ENCODE measurements at regions not wholly inside any gene's neighbourhood (a gene's known extent, or its start where the extent isn't known, plus 50 kb on each side); places are given as distances from the start of the nearest gene placed in this dataset.

DNA sequence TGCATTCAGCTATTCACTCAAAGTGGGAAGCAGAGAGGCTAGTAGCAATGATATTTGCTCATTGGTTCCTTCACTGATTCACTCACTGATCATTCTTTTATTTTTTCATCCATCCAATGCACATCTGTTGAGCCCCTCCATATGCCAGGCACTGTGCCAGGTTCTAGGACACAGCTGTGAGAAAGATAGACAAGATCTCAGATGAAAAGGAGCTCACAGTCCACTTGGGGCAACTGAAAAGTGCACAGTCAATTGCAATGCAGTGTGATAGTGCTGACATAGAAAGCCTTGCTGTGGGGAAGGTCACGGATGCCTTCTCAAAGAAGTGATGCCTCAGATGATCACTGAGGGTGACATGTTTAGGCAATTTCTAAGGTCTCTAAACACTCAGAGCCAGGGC is 262.3 kb downstream of the PTEN start:
- TF ChIP-seq, protein P1, sequence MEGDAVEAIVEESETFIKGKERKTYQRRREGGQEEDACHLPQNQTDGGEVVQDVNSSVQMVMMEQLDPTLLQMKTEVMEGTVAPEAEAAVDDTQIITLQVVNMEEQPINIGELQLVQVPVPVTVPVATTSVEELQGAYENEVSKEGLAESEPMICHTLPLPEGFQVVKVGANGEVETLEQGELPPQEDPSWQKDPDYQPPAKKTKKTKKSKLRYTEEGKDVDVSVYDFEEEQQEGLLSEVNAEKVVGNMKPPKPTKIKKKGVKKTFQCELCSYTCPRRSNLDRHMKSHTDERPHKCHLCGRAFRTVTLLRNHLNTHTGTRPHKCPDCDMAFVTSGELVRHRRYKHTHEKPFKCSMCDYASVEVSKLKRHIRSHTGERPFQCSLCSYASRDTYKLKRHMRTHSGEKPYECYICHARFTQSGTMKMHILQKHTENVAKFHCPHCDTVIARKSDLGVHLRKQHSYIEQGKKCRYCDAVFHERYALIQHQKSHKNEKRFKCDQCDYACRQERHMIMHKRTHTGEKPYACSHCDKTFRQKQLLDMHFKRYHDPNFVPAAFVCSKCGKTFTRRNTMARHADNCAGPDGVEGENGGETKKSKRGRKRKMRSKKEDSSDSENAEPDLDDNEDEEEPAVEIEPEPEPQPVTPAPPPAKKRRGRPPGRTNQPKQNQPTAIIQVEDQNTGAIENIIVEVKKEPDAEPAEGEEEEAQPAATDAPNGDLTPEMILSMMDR (IDR thresholded peaks at IDR 0.05): no peak
- no peak for TF ChIP-seq POLR2A (IDR thresholded peaks at IDR 0.05)

All from Peyer's patch (tissue), 4 donors.